ENCODE measurements at regions not wholly inside any gene's neighbourhood (a gene's known extent, or its start where the extent isn't known, plus 50 kb on each side); places are given as distances from the start of the nearest gene placed in this dataset.

DNA sequence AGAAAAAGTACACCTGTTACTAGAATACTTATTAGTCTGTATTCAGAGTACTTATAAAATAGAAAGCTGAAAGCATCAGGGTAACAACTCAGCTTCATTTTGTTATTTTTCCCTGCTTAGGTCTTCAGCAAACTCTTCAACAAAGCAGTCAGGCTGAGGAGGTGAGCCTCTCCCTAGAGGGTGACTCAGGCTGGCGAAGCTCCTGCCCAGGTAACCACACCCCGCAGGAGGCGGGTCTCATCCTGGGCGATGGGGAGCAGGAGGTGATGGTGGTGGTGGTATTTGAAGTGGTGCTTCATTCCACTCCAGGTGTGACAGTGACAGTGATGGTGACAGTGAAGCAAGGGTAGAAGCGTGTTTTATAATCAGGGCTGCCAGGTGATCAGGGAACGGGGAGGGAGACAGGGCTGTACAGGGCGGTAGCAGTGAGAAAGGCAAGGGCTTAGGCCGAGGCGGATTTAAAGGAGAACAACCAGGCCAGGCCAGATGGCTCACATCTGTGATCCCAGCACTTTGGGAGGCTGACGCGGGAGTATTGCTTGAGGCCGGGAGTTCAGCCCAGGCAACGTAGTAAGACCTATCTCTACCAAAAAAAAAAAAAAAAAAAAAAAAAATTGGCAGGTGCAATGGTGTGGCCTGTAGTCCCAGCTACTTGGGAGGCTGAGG lies 127.1 kb downstream of the SOCS6 start:
- no peaks in the 10 kb centered on the region for H3K27me3 ChIP-seq
- peaks cover 0 to 4% (median under 1%) of the 10 kb centered on the region in 4 donors for H3K4me1 ChIP-seq
- TF ChIP-seq, protein P1, sequence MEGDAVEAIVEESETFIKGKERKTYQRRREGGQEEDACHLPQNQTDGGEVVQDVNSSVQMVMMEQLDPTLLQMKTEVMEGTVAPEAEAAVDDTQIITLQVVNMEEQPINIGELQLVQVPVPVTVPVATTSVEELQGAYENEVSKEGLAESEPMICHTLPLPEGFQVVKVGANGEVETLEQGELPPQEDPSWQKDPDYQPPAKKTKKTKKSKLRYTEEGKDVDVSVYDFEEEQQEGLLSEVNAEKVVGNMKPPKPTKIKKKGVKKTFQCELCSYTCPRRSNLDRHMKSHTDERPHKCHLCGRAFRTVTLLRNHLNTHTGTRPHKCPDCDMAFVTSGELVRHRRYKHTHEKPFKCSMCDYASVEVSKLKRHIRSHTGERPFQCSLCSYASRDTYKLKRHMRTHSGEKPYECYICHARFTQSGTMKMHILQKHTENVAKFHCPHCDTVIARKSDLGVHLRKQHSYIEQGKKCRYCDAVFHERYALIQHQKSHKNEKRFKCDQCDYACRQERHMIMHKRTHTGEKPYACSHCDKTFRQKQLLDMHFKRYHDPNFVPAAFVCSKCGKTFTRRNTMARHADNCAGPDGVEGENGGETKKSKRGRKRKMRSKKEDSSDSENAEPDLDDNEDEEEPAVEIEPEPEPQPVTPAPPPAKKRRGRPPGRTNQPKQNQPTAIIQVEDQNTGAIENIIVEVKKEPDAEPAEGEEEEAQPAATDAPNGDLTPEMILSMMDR (IDR thresholded peaks at IDR 0.05) = no peak
- TF ChIP-seq EP300 (IDR thresholded peaks at IDR 0.05) = no peak
- WGBS, 2 donors = 80 to 83% methylated on average over 13 of the region's 13 CpGs
- H3K4me3 ChIP-seq = no peak overlapping the region
- H3K9me3 ChIP-seq = no peaks in the 10 kb centered on the region
- H3K36me3 ChIP-seq = no peaks in the 10 kb centered on the region
- no peak for DNase-seq (ENCODE audit: low spot score in 2 of 2)
- no peak overlapping the region for H3K27ac ChIP-seq

- no peak for DNase-seq (ENCODE audit: low spot score in 2 of 2)
- no peak for TF ChIP-seq EP300 (IDR thresholded peaks at IDR 0.05)
- no peak for TF ChIP-seq POLR2A (IDR thresholded peaks at IDR 0.05)
- TF ChIP-seq, protein P1 (IDR thresholded peaks at IDR 0.05) = no peak
- no peak overlapping the region for H3K4me3 ChIP-seq
- no peaks in the 10 kb centered on the region for H3K4me1 ChIP-seq
- H3K27me3 ChIP-seq = no peaks in the 10 kb centered on the region
- no peak overlapping the region for H3K27ac ChIP-seq
- 61 to 63% methylated on average over 6 of the region's 6 CpGs for WGBS, 2 donors
- no peaks in the 10 kb centered on the region for H3K9me3 ChIP-seq
- no peaks in the 10 kb centered on the region for H3K36me3 ChIP-seq
Observed at GRCh38 chr18:70414315-70414900, 125.6 kb downstream of the SOCS6 start.

- no peak for TF ChIP-seq EP300 (IDR thresholded peaks at IDR 0.05)
- no peak for TF ChIP-seq POLR2A (IDR thresholded peaks at IDR 0.05)
- TF ChIP-seq, protein P1 (IDR thresholded peaks at IDR 0.05) = no peak
- Histone ChIP-seq H3K4me1 (no peaks in the 10 kb centered on the region), H3K36me3 (no peaks in the 10 kb centered on the region), H3K4me3 (no peak overlapping the region), H3K27me3 (no peaks in the 10 kb centered on the region), H3K9me3 (no peaks in the 10 kb centered on the region), H3K27ac (no peak overlapping the region)
- DNase-seq (ENCODE audit: low spot score in 2 of 2) = no peak
- 76 to 85% methylated on average over 3 of the region's 3 CpGs for WGBS, 2 donors
Observed at GRCh38 chr18:70413455-70413854, 124.6 kb downstream of the SOCS6 start.

DNA sequence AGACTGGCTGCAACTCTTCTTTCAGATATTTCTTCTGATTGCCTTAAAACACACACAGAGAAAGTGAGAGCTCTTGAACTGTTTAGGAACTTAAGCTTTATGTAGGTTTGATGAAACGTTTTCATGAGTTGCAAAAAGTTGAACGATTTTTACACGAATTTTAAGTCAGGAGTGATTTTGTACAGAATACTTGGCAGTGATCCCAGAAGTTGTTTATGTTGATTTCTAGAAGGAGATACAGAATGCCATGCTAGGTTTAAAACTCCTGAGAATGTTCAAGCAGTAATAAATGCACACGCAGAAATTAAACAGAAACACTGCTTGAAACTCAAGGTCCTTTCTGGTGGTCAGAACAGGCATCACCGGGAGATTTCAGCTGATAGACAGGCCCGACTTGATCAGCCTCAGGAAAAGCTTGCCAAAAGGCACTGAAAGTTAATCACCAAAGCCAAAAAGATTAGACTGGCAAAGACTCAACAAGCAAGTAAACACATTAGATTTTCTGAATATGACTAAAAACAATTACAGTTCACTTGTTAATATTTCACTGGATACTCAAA lies 123.1 kb downstream of the SOCS6 start:
- Histone ChIP-seq H3K36me3 (no peaks in the 10 kb centered on the region), H3K27me3 (no peaks in the 10 kb centered on the region), H3K9me3 (no peaks in the 10 kb centered on the region), H3K4me3 (no peak overlapping the region), H3K27ac (no peak overlapping the region), H3K4me1 (no peaks in the 10 kb centered on the region)
- TF ChIP-seq POLR2A (IDR thresholded peaks at IDR 0.05) (no peak), EP300 (IDR thresholded peaks at IDR 0.05) (no peak)
- TF ChIP-seq, protein P1 (IDR thresholded peaks at IDR 0.05) = no peak
- 56 to 61% methylated on average over 6 of the region's 6 CpGs for WGBS, 2 donors
- no peak for DNase-seq (ENCODE audit: low spot score in 2 of 2)

- H3K27ac ChIP-seq = no peak overlapping the region
- no peaks in the 10 kb centered on the region for H3K9me3 ChIP-seq
- no peaks in the 10 kb centered on the region for H3K4me1 ChIP-seq
- H3K36me3 ChIP-seq = no peaks in the 10 kb centered on the region
- DNase-seq (ENCODE audit: low spot score in 2 of 2) = no peak
- no peak overlapping the region for H3K4me3 ChIP-seq
- 79 to 96% methylated on average over 2 of the region's 2 CpGs for WGBS, 2 donors
- TF ChIP-seq, protein P1 (IDR thresholded peaks at IDR 0.05) = no peak
- TF ChIP-seq EP300 (IDR thresholded peaks at IDR 0.05) = no peak
- no peak for TF ChIP-seq POLR2A (IDR thresholded peaks at IDR 0.05)
- no peaks in the 10 kb centered on the region for H3K27me3 ChIP-seq
Observed at GRCh38 chr18:70411307-70411706, 122.5 kb downstream of the SOCS6 start.

Measured in tibial nerve (tissue), 4 donors.